ENCODE measurements at regions not wholly inside any gene's neighbourhood (a gene's known extent, or its start where the extent isn't known, plus 50 kb on each side); places are given as distances from the start of the nearest gene placed in this dataset.
A peak's percentile ranks its signal among the peaks of the same experiment; 100 is the strongest.

GRCh38 chr17:14873540-14873939 lies 391.6 kb downstream of the PMP22 start:
- Histone ChIP-seq H3K4me3 (no peak overlapping the region), H3K9me3 (ENCODE audit: low read depth) (no peaks in the 10 kb centered on the region), H3K36me3 (no peaks in the 10 kb centered on the region), H3K27me3 (no peaks in the 10 kb centered on the region), H3K4me1 (ENCODE audit: low read depth) (no peaks in the 10 kb centered on the region), H3K27ac (no peak overlapping the region)
- no peak for DNase-seq (ENCODE audit: low read depth in 1 of 2, low spot score in 1 of 2)
- no peak for TF ChIP-seq CTCF (IDR thresholded peaks at IDR 0.05; ENCODE audit: low read depth, low read length)

GRCh38 chr17:14871921-14872320 lies 393.2 kb downstream of the PMP22 start:
- DNase-seq (ENCODE audit: low read depth in 1 of 2, low spot score in 1 of 2): peak in 1 of 2 donors; percentile 66
- Histone ChIP-seq H3K4me3 (no peak overlapping the region), H3K4me1 (ENCODE audit: low read depth) (no peaks in the 10 kb centered on the region), H3K27ac (no peak overlapping the region), H3K9me3 (ENCODE audit: low read depth) (no peaks in the 10 kb centered on the region), H3K36me3 (no peaks in the 10 kb centered on the region), H3K27me3 (no peaks in the 10 kb centered on the region)
- no peak for TF ChIP-seq CTCF (IDR thresholded peaks at IDR 0.05; ENCODE audit: low read depth, low read length)

- TF ChIP-seq CTCF (IDR thresholded peaks at IDR 0.05; ENCODE audit: low read depth, low read length): no peak
- Histone ChIP-seq H3K4me1 (ENCODE audit: low read depth) (no peaks in the 10 kb centered on the region), H3K4me3 (no peak overlapping the region), H3K36me3 (no peaks in the 10 kb centered on the region), H3K9me3 (ENCODE audit: low read depth) (no peaks in the 10 kb centered on the region), H3K27ac (no peak overlapping the region), H3K27me3 (no peaks in the 10 kb centered on the region)
- DNase-seq (ENCODE audit: low read depth in 1 of 2, low spot score in 1 of 2): peak in 1 of 2 donors; percentile 14
These were observed 398.9 kb downstream of the PMP22 start for GRCh38 chr17:14866266-14866665.

- DNase-seq (ENCODE audit: low read depth in 1 of 2, low spot score in 1 of 2): no peak
- Histone ChIP-seq H3K36me3 (no peaks in the 10 kb centered on the region), H3K27ac (no peak overlapping the region), H3K9me3 (ENCODE audit: low read depth) (no peaks in the 10 kb centered on the region), H3K27me3 (no peaks in the 10 kb centered on the region), H3K4me1 (ENCODE audit: low read depth) (no peaks in the 10 kb centered on the region), H3K4me3 (no peak overlapping the region)
- TF ChIP-seq CTCF (IDR thresholded peaks at IDR 0.05; ENCODE audit: low read depth, low read length): no peak
These were observed 401.0 kb downstream of the PMP22 start for GRCh38 chr17:14864127-14864526.

- no peak for TF ChIP-seq CTCF (IDR thresholded peaks at IDR 0.05; ENCODE audit: low read depth, low read length)
- no peak overlapping the region for H3K4me3 ChIP-seq
- H3K9me3 ChIP-seq (ENCODE audit: low read depth): no peaks in the 10 kb centered on the region
- H3K27me3 ChIP-seq: no peaks in the 10 kb centered on the region
- no peaks in the 10 kb centered on the region for H3K4me1 ChIP-seq (ENCODE audit: low read depth)
- H3K27ac ChIP-seq: no peak overlapping the region
- DNase-seq (ENCODE audit: low read depth in 1 of 2, low spot score in 1 of 2): peak in 1 of 2 donors; percentile 19
- no peaks in the 10 kb centered on the region for H3K36me3 ChIP-seq
These were observed 405.6 kb downstream of the PMP22 start for GRCh38 chr17:14859542-14859941.

DNA sequence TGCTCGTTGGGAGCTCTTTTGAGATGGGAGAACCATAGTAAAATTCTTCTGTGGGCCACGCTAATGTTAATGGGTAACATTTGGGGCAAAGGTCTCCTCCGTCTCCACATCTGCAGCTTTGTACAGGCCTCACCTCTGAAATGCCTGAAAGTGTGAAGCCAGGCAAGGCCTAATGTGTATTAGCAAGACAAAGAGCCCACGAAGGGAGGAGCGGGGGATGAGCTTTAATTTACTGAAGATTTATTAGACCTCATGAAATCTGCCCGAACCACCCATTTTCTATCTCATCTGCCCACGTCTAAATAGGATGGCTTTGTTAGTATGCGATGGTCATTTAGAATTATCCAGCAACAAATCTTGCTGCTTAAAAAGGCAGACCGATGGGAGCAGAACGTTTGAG lies 408.9 kb downstream of the PMP22 start:
- Histone ChIP-seq H3K4me3 (no peak overlapping the region), H3K36me3 (no peaks in the 10 kb centered on the region), H3K4me1 (ENCODE audit: low read depth) (no peaks in the 10 kb centered on the region), H3K9me3 (ENCODE audit: low read depth) (no peaks in the 10 kb centered on the region), H3K27me3 (no peaks in the 10 kb centered on the region), H3K27ac (no peak overlapping the region)
- no peak for DNase-seq (ENCODE audit: low read depth in 1 of 2, low spot score in 1 of 2)
- no peak for TF ChIP-seq CTCF (IDR thresholded peaks at IDR 0.05; ENCODE audit: low read depth, low read length)

Measured in cardiac muscle cell (in vitro differentiated cells and primary cell).